Central memory CD8-positive, alpha-beta T cell (primary cell): ENCODE measurements at regions not wholly inside any gene's neighbourhood (a gene's known extent, or its start where the extent isn't known, plus 50 kb on each side); places are given as distances from the start of the nearest gene placed in this dataset.

Experiments used
- ATAC-seq: fragments of 150-1000 bp; cut with Tn5 transposase; replicated peaks from 2 replicates; pipeline ENCODE4 v1.10.0; 2022; ENCODE audit warnings: mild to moderate bottlenecking, moderate FRiP score, moderate number of reproducible peaks; ENCODE audit not compliant: poor library complexity, severe bottlenecking; ENCODE audit errors: extremely low read depth
- DNase-seq, 2 donors: peaks; one replicate each; pipeline ENCODE4 v3.0.0; 2021; ENCODE audit warnings: low spot score in 2 of 2
- H3K27ac Mint-ChIP-seq: one replicate; pipeline ENCODE4 v1.8.0; 2022; ENCODE audit warnings: low read depth, mild to moderate bottlenecking, moderate library complexity, mixed read lengths
- H3K27me3 Mint-ChIP-seq: one replicate; pipeline ENCODE4 v1.8.0; 2022; ENCODE audit warnings: mixed read lengths
- H3K36me3 Mint-ChIP-seq: one replicate; pipeline ENCODE4 v1.8.0; 2022; ENCODE audit warnings: mild to moderate bottlenecking, moderate library complexity, mixed read lengths; ENCODE audit not compliant: insufficient read depth
- H3K4me1 Mint-ChIP-seq: one replicate; pipeline ENCODE4 v1.8.0; 2022; ENCODE audit warnings: mixed read lengths
- H3K4me3 Mint-ChIP-seq: one replicate; pipeline ENCODE4 v1.8.0; 2022; ENCODE audit warnings: mild to moderate bottlenecking, moderate library complexity, mixed read lengths
- H3K9me3 Mint-ChIP-seq: one replicate; pipeline ENCODE4 v1.8.0; 2022; ENCODE audit warnings: mixed read lengths

- H3K27ac Mint-ChIP-seq = no peak overlapping the region
- H3K27me3 Mint-ChIP-seq = peaks cover 100% of the 10 kb centered on the region
- H3K9me3 Mint-ChIP-seq = no peaks in the 10 kb centered on the region
- DNase-seq (no peak), ATAC-seq (no peak)
- peaks cover 1% of the 10 kb centered on the region for H3K36me3 Mint-ChIP-seq
- H3K4me3 Mint-ChIP-seq = peak overlapping the region; percentile 45
- H3K4me1 Mint-ChIP-seq = peaks cover 4% of the 10 kb centered on the region
Measured at GRCh38 chr17:49910858-49911204, 58.2 kb upstream of the DLX4 start.

- Mint-ChIP-seq H3K36me3 (no peaks in the 10 kb centered on the region), H3K27me3 (peaks cover 100% of the 10 kb centered on the region), H3K4me3 (no peak overlapping the region), H3K27ac (no peak overlapping the region), H3K9me3 (no peaks in the 10 kb centered on the region), H3K4me1 (peaks cover 4% of the 10 kb centered on the region)
- ATAC-seq (no peak), DNase-seq (no peak)
Measured at GRCh38 chr17:49911719-49912118, 57.3 kb upstream of the DLX4 start.

- ATAC-seq = no peak
- DNase-seq = no peak
- Mint-ChIP-seq H3K36me3 (no peaks in the 10 kb centered on the region), H3K9me3 (no peaks in the 10 kb centered on the region), H3K27ac (no peak overlapping the region), H3K4me3 (no peak overlapping the region), H3K27me3 (peaks cover 96% of the 10 kb centered on the region), H3K4me1 (peaks cover 4% of the 10 kb centered on the region)
Measured at GRCh38 chr17:49913226-49914095, 55.5 kb upstream of the DLX4 start.

- H3K4me3 Mint-ChIP-seq = no peak overlapping the region
- peaks cover 90% of the 10 kb centered on the region for H3K27me3 Mint-ChIP-seq
- H3K4me1 Mint-ChIP-seq = peaks cover 4% of the 10 kb centered on the region
- ATAC-seq = no peak
- no peaks in the 10 kb centered on the region for H3K36me3 Mint-ChIP-seq
- no peak overlapping the region for H3K27ac Mint-ChIP-seq
- no peaks in the 10 kb centered on the region for H3K9me3 Mint-ChIP-seq
- no peak for DNase-seq
Measured at GRCh38 chr17:49914096-49914490, 54.9 kb upstream of the DLX4 start.

GRCh38 chr17:49914664-49915063, 54.3 kb upstream of the DLX4 start:
- H3K4me1 Mint-ChIP-seq = peaks cover 4% of the 10 kb centered on the region
- H3K9me3 Mint-ChIP-seq = no peaks in the 10 kb centered on the region
- no peak for DNase-seq
- ATAC-seq = no peak
- H3K27me3 Mint-ChIP-seq = peaks cover 84% of the 10 kb centered on the region
- H3K4me3 Mint-ChIP-seq = no peak overlapping the region
- H3K27ac Mint-ChIP-seq = no peak overlapping the region
- H3K36me3 Mint-ChIP-seq = no peaks in the 10 kb centered on the region

GRCh38 chr17:49915260-49915659, 53.7 kb upstream of the DLX4 start:
- no peak for DNase-seq
- Mint-ChIP-seq H3K9me3 (no peaks in the 10 kb centered on the region), H3K36me3 (no peaks in the 10 kb centered on the region), H3K4me1 (peaks cover 4% of the 10 kb centered on the region), H3K27me3 (peaks cover 82% of the 10 kb centered on the region), H3K27ac (no peak overlapping the region), H3K4me3 (no peak overlapping the region)
- no peak for ATAC-seq

- DNase-seq = no peak
- H3K27ac Mint-ChIP-seq = no peak overlapping the region
- H3K4me3 Mint-ChIP-seq = no peak overlapping the region
- H3K9me3 Mint-ChIP-seq = no peaks in the 10 kb centered on the region
- peaks cover 1% of the 10 kb centered on the region for H3K4me1 Mint-ChIP-seq
- no peaks in the 10 kb centered on the region for H3K36me3 Mint-ChIP-seq
- peaks cover 82% of the 10 kb centered on the region for H3K27me3 Mint-ChIP-seq
- ATAC-seq = no peak
Measured at GRCh38 chr17:49915670-49916069, 53.3 kb upstream of the DLX4 start.

GRCh38 chr17:49916854-49917515, 52.0 kb upstream of the DLX4 start:
- H3K27ac Mint-ChIP-seq = peak overlapping the region; percentile 11
- H3K4me3 Mint-ChIP-seq = no peak overlapping the region
- H3K9me3 Mint-ChIP-seq = no peaks in the 10 kb centered on the region
- no peaks in the 10 kb centered on the region for H3K4me1 Mint-ChIP-seq
- no peaks in the 10 kb centered on the region for H3K36me3 Mint-ChIP-seq
- peaks cover 78% of the 10 kb centered on the region for H3K27me3 Mint-ChIP-seq
- DNase-seq (no peak), ATAC-seq (no peak)

GRCh38 chr17:49918591-49918990, 50.4 kb upstream of the DLX4 start:
- no peaks in the 10 kb centered on the region for H3K4me1 Mint-ChIP-seq
- ATAC-seq (no peak), DNase-seq (no peak)
- H3K27ac Mint-ChIP-seq = no peak overlapping the region
- peaks cover 71% of the 10 kb centered on the region for H3K27me3 Mint-ChIP-seq
- no peak overlapping the region for H3K4me3 Mint-ChIP-seq
- no peaks in the 10 kb centered on the region for H3K9me3 Mint-ChIP-seq
- H3K36me3 Mint-ChIP-seq = no peaks in the 10 kb centered on the region
